Pulmonary artery endothelial cell (primary cell): ENCODE measurements at regions not wholly inside any gene's neighbourhood (a gene's known extent, or its start where the extent isn't known, plus 50 kb on each side); places are given as distances from the start of the nearest gene placed in this dataset.

ENCODE experiments used
- DNase-seq: peaks from one replicate; pipeline ENCODE4 v3.0.0-alpha.2; 2011; ENCODE audit warnings: low read depth, low spot score

DNA sequence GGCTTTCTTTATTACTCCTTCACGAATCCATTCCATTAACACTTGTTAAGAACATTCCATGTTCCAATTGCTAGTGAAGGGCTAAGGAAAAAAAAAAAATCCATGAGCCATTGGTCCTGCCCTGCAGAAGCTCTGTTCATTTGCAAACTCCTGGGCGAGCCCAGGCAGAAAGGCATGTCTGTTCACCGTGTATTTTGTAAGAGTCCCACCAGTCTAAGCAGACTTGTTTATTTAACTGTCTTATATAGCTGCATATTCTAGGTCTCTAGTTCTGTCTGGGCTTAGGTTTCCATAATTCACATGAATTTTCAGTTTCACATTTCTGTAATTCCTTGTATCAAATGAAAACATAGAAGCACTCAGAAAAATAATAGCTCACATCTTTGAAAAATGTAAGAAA, 97.4 kb upstream of the POU2AF2 start:
- no peak for DNase-seq

DNA sequence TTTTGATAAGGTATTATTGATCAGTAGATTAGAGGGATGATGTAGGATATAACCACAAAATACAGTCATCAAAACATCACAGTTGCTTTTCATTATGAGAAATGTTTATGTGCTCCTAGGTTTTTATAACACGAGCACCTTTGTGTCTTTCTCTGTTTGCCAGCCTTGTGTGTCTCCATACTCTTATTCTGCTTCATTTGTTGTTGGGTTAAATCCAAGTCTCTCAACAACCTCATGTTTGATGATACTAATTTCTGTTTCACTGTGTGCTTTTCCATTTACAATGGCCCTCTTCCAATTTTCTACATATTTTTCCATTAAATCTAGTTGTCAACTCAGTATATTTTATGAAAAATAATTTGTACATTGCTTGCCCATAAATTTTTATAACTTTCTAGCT, 107.7 kb upstream of the POU2AF2 start:
- DNase-seq, result no peak

DNA sequence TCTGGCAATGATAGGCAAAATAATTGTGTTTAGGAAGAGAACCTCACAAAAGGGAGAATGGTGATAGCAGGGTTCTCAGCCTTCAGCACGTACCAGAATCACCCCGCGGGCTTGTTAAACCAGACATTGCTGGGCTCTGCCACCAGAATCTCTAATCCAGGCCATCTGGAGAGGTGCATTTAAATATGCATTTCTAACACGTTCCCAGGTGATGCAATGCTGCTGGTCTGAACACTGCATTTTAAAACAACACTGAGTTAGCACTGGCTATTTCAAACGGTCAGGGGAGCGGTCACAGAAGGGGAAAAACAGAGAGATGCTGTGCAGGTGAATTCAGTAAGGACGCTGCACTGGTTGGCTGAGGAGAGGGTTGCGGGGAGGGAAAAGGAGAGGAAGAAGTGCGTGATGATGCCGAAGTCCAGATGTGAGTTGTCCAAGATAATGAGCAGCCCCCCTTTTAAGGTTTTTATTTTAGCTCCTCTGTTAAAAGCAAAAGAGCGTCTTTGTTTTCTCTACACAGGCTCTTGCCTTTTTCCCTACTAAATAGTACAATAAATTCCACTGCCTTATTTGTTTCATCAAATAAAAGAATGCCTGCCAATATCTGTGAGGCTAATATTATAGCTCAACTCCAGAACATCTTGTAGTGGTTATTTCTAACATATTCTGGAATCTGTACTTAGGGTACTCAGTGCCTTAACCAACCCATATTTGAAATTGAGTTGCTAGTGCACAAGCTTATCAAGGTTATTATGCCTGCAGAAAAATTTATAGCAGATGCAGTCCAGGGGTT, 109.6 kb upstream of the POU2AF2 start:
- no peak for DNase-seq

DNA sequence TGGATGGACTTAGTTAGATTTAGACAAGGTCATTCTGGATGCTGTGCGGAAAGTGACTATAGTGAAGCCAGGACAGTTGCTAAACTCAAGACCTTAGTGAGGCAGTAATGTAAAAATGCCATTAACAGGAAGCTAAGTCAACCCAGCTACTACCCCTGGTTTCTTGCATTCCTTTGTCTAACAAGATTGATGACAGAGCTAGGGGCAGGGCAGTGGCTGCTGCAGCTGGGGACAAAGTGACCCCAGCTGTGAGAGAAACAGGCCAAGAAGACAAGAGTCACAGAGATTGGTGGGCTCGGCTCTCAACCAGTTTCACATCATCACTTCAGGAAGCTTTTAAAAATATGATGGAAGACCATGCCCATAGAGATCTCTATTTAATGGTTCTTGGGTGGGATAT, 110.4 kb upstream of the POU2AF2 start:
- DNase-seq, result no peak

DNA sequence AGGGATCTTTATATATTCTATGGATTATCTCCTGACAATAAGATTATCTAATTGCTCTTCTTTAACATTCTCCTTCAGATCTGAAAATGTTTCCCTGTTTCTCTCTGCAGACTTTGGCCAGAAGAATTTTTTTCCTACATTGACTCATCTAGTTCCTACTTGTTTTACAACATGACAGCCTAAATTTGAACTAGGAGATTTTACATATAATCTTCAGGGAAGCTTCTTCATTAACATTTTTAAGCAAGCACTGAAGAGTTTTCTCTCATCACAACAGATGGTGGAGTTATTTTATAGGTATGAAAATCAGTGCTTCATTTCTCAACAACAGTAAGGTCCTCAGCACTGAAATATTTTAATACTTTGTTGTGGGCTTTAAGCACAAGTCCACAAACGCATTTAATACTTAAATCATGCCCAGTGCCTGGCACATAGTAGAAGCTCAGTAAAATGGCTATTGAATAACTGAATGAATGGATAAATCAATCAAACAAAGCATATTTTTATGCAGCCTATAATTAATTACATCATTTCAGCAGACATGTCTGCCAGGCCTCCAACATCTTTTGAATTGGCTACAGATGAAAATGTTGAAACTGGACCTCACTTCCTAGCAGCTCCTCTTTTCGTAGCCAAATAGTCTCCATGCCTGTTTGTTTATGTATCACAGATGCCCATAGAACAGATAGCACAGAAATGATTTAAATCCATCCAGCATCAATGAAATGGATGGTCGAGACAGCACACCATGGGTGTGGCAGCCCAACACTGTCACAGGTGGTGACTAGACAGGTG, 117.3 kb upstream of the POU2AF2 start:
- DNase-seq, result no peak

DNA sequence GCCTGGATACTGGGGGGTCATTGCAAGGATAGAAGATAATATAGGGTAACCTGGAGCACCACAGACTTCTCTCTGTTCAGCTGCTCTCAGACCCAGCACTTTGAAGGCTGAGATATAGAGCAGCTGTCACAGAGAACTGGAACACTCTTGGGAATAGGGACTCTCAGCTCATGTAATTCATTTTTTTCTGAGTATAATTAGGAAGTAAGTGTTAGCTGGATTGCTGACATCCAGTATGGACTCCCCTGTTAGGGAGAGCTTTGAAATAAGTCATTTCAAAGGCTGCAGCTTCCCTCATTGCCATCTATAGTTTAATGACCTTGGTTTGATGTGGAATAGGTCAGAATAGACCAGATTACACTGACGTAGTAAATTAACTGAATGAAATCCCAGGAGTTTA, 120.8 kb upstream of the POU2AF2 start:
- DNase-seq, result no peak

DNA sequence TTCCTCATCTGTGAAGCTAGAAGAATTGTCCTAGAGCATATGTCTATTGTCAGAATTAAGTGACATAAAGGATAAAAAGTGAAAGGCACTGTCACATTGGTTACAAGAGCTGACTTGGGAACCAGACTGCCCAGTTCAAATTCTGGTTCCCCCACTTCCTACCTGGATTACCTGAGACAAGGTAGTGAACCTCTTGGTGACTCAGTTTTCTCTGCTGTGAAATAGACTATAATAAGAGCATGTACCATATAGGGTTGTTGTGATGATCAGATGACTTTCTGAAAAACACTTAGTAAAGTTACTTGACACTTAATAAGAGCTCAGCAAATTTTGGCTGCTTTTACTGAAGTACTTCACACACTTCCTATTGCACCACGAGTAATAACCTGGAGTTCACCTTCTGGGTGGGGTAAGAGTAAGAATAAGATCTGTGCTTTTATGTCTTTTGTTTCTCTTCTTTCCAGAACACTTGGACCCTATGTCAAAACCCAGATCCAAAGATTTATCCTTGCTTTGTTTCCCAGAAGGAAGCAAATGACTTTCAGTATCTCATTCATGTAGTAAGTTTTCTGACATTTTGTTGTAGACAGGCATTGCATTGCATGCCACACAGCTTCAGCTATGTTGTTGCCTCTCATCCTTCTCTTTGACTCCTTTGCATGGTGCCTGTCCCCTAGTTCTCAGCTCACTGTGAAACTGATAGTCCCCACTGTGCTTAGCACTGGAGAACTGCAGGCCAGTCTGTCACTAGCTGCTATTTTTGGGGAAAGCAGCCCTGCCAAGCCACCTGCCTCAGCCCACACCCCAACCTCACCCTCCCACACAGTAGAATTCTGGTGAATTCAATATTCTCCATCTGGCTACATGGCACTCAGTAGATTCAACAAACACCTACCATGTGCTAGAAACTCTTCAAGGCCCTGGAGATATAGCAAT, 121.8 kb upstream of the POU2AF2 start:
- no peak for DNase-seq

DNA sequence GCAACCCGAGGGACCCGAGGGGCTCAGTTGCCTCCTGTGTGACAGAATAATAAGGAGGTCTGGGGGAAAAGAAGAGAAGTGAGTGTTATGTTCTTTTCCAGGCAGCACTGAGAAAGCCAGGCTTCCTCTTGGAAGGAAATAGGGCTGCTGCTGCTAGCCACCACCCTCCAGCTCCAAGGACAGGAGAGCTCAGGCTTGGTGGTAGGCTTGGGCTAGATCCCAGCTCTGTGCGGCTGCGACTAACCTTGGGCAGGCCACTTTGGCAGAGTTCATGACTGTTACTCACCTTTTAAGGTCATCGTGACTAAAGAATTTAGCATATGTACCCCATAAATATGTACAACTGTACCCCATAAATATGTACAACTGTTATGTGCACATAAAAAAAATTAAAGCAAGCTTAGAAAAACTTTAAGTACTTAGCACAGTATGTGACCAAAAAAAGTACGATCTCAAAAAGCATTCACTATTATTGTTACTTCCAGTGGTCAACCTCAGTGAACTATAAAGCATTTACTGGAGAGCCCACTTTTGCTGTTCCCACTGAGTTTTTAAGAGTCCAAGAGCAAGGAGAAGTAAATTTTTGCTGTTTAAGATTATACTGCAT, 124.7 kb upstream of the POU2AF2 start:
- DNase-seq, result no peak

DNA sequence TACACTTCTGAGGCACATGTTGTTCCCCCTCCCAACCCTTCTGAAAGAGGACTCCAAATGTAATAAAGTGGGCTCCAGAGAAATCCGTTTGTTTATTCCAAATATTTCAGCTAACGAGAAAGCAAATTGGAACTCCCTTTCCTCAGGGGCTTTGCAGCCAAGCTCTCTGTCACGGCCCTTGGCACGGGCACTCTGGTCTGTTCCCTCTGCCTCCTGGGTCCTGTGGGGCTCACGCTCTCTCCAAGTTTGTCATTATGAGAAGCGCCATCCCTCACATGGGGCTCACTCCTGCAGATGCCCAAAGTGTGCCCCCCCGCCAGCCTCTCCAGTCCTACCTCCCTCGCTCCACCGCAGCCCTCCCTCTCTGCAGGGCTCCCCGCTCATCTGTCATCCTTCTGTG, 125.4 kb upstream of the POU2AF2 start:
- DNase-seq, result no peak

DNA sequence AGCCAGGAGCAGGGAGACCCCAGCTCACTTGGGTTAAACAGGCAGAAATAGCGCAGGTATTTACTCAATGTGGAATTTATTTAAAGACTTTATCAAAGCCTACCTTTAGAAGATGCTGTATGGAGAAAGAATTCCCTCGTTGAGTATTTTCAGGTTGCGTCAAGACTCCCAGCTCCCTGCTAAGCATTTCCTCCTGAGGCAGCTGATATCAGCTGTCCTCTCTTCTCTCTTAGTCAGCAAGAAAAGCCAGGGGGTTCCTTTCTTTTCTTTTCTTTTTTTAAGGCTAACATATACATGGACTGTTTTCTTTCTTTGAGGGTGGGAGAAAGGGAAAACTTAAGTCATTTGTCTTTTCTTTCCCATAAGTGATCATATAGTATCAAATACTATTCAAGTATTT, 125.8 kb upstream of the POU2AF2 start:
- no peak for DNase-seq

DNA sequence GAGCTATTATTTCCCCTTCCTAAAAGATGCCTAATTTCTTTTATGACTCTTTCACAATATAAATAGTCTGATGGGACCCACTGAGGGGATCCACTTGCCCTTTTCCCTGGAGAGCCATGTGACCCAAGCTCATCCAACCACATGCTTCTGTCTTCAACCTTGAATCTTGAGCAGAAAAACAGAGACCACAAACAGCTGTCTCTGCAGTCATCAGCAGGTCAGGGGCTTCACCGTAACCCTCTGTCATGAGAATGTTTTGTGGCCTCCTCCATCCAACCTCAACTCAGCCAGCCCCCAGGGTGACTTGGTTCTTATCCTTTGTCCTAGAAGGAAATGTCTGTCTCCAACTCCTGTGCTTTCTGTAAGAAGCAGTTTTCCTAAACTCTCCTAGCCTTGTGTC, 129.6 kb upstream of the POU2AF2 start:
- DNase-seq, result no peak

DNA sequence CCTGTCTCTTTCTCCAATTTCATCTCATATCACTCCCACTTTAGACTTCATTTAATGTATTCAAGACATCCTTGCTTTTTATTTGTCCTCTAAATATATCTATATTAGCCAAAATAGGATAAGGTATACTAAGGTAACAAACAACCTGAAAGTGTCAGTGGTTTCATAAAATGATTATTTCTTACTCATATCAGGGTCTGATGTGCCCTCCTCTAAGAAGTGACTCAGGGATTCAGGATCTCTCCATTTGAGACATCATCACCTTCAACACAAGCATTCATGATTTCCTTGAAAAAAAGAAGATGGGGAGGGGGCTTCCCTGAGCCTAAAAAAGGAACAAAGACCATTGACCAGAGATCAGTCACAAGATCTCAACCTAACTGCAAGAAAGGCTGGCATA, 131.4 kb upstream of the POU2AF2 start:
- no peak for DNase-seq

DNA sequence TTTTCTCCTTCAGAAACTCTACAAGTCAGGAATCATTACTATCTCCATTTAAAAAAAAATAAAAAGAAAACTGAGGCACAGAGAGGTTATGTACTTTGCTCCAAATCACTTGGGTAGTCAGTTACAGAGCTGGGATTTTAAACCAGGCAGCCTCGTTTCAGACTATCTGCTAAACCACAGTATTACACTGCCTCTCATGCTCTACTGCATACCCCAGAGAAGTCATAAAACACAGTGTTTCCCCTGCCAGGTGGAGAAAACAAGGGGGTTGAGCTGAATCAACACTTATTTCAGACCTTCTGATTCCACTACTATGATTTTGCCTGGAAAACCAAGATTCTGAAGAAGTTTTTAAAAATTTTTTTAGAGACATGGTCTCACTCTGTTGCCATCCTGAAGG, 132.9 kb upstream of the POU2AF2 start:
- no peak for DNase-seq

DNA sequence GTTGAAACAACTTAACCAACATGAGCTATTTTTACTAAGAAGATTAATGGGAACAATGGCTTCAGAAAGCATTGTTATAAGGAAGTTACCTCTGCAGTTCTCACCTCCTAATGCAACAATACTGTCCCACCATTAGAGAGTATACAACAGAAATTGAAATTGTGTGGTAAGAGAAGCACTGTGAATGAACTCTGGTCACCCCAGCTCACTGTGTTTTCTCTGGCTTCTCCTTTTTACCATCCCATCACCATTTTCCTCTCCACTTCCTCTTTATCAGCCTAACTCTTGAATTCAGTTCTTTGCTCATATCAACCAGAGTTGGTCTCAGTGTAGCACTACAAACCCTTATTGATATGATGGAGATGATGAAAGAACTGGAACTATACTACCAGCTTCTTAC, 138.0 kb upstream of the POU2AF2 start:
- DNase-seq, result no peak

DNA sequence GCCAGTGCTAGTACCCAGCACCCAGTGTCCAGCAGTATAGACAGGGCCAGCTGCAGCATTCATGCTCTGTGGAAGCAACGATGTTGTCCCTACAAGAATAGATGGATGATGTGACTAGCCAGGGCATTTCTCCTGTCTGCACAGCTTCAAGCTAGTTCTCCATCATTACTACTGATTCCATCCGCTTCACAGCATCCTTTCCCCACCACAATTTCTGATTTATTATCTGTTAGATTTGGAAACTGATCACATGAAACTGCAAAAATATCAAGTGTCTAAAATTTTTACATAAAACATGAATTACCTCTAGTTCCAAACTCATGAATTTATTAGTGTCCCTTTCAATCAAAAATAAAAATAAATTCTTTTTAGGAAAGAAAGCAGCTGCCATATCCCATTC, 138.9 kb upstream of the POU2AF2 start:
- DNase-seq, result no peak

DNA sequence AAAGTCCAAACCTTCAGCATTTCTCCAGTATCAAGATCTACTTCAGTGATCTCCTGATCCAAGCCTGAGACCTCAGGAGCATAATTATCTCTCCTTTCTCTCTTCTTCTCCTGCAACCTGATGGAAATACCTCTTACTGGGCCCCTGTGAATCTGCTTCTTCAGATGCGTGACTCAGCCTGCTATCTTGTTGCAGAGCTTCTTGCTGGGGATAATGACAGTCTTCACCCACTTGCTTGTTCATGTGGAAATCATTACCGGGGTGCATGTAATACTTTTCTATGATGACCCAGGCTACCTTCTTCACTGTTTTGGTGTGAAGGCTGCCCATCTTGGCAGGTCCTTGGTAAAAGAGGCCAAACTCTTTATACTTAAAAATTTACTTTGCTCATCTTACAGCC, 140.0 kb upstream of the POU2AF2 start:
- no peak for DNase-seq

DNA sequence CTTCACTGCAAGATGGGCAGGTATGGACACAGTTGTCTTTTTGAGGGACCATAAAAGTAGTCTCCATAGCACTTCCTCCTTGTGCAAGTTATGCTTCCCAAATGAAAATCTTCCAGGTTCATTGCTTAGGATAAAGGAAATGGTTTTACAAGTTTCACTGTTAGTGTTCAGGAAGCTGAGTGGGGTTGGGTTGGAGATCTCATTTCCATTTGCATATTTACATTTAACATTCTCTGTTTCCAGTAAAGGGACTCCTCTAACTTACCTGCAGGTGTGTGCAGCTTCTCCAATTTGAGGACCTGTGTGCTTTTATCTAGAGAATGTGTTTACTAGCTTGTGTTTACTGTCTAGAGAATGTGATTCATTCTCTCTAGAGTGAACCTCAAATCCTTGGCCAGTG, 141.3 kb upstream of the POU2AF2 start:
- no peak for DNase-seq

DNA sequence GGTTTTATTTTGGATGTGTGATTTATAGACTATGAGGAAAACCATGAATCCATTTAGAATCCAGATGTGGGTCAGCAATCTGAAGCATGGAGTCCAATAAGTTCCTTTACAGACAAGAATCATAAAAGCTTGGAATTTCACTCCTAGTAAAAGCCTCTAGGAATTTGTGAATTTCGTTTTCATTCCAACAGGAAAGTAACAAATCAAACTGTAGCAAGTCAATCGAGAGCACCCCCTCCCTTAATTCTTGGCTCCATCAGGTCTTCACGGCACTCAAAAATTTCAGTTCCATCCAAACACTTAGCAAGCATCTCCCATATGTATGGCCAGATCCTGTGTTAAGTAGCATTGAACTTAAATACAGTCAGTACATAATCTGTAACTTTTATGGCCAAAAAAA, 143.6 kb upstream of the POU2AF2 start:
- no peak for DNase-seq

DNA sequence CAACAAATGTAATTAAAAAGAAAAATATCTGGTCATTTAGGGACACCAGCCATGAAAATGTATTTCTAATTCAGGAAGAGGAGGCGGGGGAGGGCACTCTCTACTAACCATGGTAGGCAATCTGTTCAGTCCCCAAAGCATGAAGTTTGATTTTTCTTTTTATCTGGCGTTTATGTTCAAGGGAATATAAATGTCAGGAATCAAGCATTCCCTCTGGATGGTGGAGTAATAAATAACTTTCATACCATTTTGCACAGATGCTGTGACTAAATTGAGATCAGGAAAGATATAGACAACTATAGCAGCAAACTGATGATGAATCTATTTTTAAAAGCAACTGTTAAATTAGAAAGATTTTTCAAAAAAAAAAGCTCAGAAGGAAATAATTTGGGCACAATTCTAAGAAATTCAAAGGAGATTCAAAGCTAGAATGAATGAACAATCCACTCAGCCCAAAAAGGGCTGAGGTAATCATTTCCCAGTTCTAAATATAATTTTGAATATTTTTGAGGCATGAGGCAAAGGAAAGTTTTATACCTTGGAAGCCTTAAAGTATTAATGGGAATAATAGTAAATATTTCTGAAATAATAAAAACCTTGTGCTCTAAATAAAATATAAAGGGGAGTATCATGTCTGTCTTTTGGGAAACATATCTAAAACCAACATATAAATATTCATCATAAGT, 146.4 kb upstream of the POU2AF2 start:
- DNase-seq, result no peak

DNA sequence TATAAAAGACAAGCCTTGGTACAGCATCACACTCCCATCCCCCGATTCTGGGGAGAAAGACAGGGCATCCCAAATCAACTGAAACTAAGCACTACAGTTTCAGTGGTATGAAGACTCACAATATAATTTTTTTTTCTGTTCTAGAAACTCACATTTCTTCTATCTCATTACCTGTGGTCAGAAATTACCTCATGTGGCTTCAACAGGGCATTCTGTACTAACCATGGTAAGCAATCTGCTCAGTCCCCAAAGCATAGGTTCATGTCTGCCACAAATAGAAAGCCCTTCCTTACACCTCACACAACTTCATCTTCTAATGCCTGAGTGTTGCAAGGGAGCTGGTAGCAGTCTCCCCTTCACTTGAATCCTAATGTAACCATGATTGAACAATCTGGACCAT, 147.4 kb upstream of the POU2AF2 start:
- no peak for DNase-seq

DNA sequence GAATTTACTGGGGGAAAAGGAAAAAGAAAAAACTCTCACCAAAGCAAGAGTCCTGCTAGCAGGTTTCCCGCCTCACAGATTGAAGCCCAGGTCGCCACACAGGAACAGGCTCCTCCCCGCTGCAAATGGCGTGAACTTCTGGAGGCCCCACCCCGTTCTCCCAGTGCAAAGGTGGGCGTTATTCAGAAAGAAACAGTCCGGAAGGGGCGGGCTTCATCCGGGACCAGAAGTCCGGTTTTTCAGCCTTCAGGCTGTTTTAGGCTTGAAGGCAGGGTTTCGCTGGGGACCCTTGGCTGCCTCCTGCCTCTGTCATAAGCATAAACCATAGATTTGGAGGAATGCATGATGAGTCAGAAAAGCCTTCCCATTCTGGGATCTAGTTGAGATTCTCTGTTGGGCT, 148.3 kb upstream of the POU2AF2 start:
- no peak for DNase-seq
